ENCODE measurements at regions not wholly inside any gene's neighbourhood (a gene's known extent, or its start where the extent isn't known, plus 50 kb on each side); places are given as distances from the start of the nearest gene placed in this dataset.

DNA sequence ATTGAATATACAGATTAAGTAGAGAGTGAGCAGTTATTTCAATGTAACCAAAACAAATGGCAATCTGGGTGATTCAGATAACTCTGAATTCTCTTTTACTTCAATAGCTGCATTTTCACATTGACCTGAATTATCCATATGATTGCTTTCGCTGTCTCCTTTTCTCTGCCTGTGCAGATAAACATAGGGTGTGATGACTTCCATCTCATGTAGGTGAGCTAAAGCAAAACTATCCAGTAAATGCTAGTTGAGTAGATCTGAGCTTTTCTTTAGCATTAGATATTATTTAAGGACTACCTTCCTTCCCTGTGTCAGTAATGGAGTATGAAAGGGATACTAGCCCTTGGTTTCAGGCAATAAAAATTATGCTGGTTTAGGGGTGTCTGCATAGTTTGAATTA lies 288.6 kb downstream of the OXSM start:
- peaks cover 24% of the 10 kb centered on the region for H3K9me3 Mint-ChIP-seq
- H3K4me3 Mint-ChIP-seq: no peak overlapping the region
- DNase-seq: no peak
- H3K27ac Mint-ChIP-seq: no peak overlapping the region
- TF ChIP-seq, protein P1, sequence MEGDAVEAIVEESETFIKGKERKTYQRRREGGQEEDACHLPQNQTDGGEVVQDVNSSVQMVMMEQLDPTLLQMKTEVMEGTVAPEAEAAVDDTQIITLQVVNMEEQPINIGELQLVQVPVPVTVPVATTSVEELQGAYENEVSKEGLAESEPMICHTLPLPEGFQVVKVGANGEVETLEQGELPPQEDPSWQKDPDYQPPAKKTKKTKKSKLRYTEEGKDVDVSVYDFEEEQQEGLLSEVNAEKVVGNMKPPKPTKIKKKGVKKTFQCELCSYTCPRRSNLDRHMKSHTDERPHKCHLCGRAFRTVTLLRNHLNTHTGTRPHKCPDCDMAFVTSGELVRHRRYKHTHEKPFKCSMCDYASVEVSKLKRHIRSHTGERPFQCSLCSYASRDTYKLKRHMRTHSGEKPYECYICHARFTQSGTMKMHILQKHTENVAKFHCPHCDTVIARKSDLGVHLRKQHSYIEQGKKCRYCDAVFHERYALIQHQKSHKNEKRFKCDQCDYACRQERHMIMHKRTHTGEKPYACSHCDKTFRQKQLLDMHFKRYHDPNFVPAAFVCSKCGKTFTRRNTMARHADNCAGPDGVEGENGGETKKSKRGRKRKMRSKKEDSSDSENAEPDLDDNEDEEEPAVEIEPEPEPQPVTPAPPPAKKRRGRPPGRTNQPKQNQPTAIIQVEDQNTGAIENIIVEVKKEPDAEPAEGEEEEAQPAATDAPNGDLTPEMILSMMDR (IDR thresholded peaks at IDR 0.05): no peak
- no peaks in the 10 kb centered on the region for H3K36me3 Mint-ChIP-seq (ENCODE audit: low read depth)
- H3K27me3 Mint-ChIP-seq (ENCODE audit: insufficient read depth): no peaks in the 10 kb centered on the region; the same call in 1 of the 2 replicates
- no peaks in the 10 kb centered on the region for H3K4me1 Mint-ChIP-seq (ENCODE audit: low read depth)

DNA sequence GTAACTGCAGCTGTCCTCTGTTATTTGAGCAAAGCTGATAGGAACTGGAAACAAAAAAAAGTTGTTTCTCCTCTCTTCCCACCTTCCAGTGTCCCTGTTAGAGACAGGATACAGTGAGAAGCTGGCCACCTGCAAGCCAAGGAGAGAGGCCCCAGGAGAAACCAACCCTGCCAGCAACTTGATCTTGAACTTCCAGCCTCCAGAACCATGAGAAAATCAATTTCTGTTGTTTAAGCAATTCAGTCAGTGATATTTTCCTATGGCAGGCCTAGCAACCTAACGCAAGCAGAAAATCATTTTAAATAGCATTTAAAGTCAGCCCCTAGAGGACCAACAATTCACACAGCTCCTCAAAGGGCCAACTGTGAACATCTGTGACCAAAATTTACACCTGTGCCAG lies 291.3 kb downstream of the OXSM start:
- no peak for DNase-seq
- Mint-ChIP-seq H3K27ac (no peak overlapping the region), H3K9me3 (peaks cover 16% of the 10 kb centered on the region), H3K36me3 (ENCODE audit: low read depth) (no peaks in the 10 kb centered on the region), H3K4me3 (no peak overlapping the region), H3K27me3 (ENCODE audit: insufficient read depth) (no peaks in the 10 kb centered on the region; the same call in 1 of the 2 replicates), H3K4me1 (ENCODE audit: low read depth) (no peaks in the 10 kb centered on the region)
- TF ChIP-seq, protein P1 (IDR thresholded peaks at IDR 0.05): no peak

DNA sequence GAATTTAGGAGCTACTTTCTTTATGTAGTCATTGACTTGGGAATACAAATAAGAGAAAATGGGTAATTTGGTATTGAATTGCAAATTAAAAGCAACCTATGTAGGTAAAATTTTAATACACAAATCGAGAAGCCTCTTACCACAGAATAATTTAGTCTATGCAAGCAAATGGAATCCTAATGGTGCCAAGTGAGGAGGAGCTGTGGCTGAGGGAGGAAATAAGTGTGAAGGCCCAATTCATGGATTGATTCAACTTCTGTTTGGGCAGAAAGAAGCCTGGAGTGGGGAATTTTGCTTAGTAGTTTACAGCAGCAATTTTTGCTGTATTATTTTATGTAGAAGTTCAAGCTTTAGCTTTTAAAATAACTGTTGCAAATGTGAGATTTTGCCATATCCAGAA lies 291.9 kb downstream of the OXSM start:
- no peaks in the 10 kb centered on the region; the same call in 1 of the 2 replicates for H3K27me3 Mint-ChIP-seq (ENCODE audit: insufficient read depth)
- no peaks in the 10 kb centered on the region for H3K4me1 Mint-ChIP-seq (ENCODE audit: low read depth)
- H3K9me3 Mint-ChIP-seq: peaks cover 21% of the 10 kb centered on the region
- TF ChIP-seq, protein P1 (IDR thresholded peaks at IDR 0.05): no peak
- no peak for DNase-seq
- no peak overlapping the region for H3K4me3 Mint-ChIP-seq
- no peak overlapping the region for H3K27ac Mint-ChIP-seq
- H3K36me3 Mint-ChIP-seq (ENCODE audit: low read depth): no peaks in the 10 kb centered on the region

DNA sequence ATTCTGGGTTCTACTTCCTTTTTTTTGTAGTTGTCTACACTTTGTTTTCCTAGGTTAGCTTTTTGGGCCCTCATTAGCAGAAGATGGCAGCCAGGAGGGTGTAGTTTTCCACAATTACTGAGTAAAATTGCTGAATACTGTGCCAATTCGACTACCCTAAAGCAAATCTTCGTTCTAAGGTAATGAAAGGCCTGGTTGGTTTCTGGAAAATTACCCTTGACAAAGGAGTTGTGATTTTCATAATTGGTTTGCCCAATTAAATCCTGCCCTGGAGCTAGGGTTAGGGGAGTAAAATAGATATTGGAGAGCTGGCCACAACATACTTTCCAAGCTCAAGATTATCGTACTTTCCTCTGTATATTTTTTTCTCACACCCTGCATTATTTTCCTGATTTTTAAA lies 293.0 kb downstream of the OXSM start:
- H3K4me1 Mint-ChIP-seq (ENCODE audit: low read depth): no peaks in the 10 kb centered on the region
- H3K9me3 Mint-ChIP-seq: peaks cover 32% of the 10 kb centered on the region
- no peaks in the 10 kb centered on the region; the same call in 1 of the 2 replicates for H3K27me3 Mint-ChIP-seq (ENCODE audit: insufficient read depth)
- TF ChIP-seq, protein P1 (IDR thresholded peaks at IDR 0.05): no peak
- no peak overlapping the region for H3K4me3 Mint-ChIP-seq
- peaks cover under 1% of the 10 kb centered on the region for H3K36me3 Mint-ChIP-seq (ENCODE audit: low read depth)
- H3K27ac Mint-ChIP-seq: no peak overlapping the region
- no peak for DNase-seq

DNA sequence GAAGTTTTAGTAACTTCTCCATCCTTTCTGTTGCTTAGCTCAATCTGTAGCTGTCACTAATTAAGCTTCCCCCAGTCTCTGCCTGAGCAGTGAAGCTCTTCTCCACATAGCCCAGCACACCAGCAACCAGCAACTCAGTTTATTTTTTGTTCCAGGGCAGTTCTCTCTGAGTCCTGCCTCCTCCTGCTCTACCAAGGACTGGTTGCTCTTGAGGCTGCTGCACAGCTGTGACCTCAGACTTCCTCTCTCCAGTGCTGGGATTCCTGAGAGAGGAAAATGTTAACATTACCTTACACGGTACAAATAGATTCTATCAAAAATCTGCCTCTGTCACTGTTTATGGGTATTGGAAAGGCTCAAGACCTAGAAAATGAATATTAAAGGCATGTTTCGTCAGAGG lies 294.7 kb downstream of the OXSM start:
- DNase-seq: no peak

More for the DNA sequence above, 294.7 kb downstream of the OXSM start:
- Mint-ChIP-seq H3K27me3 (ENCODE audit: insufficient read depth) (no peaks in the 10 kb centered on the region; the same call in 1 of the 2 replicates), H3K9me3 (peaks cover 39% of the 10 kb centered on the region), H3K27ac (no peak overlapping the region), H3K4me3 (no peak overlapping the region), H3K36me3 (ENCODE audit: low read depth) (peaks cover 7% of the 10 kb centered on the region), H3K4me1 (ENCODE audit: low read depth) (no peaks in the 10 kb centered on the region)
- TF ChIP-seq, protein P1 (IDR thresholded peaks at IDR 0.05): no peak
